Stimulated activated CD4-positive, alpha-beta T cell treated with anti-CD3 and anti-CD28 coated beads, Interleukin-1b, Interleukin-23, amount 100 ng/mL, for 24 hours (primary cell): ENCODE measurements at regions not wholly inside any gene's neighbourhood (a gene's known extent, or its start where the extent isn't known, plus 50 kb on each side); places are given as distances from the start of the nearest gene placed in this dataset.
"Not testable (repeated sequence)": the region's sequence is repeated elsewhere in the genome, so short reads cannot be mapped to it uniquely, and the experiment has no call there.

ENCODE experiments used
- DNase-seq, 4 experiments: peaks; one replicate each; pipeline ENCODE4 v3.0.0-alpha.2; 2020; ENCODE audit warnings: low read depth in 4 of 4, low spot score in 1 of 4

GRCh38 chr3:18562364-18563154 is 137.4 kb upstream of the SATB1 start:
- no peak for DNase-seq

GRCh38 chr3:18559331-18559842 is 134.2 kb upstream of the SATB1 start:
- DNase-seq = no peak

GRCh38 chr3:18558507-18558906 is 133.4 kb upstream of the SATB1 start:
- DNase-seq = no peak

- DNase-seq = no peak
These were observed 132.1 kb upstream of the SATB1 start for GRCh38 chr3:18557216-18557615.

GRCh38 chr3:18556503-18557135 is 131.5 kb upstream of the SATB1 start:
- peak; percentile 39 to 73 (median 58) for DNase-seq

- peak in 1 of 4 experiments; percentile 31 for DNase-seq
These were observed 130.9 kb upstream of the SATB1 start for GRCh38 chr3:18556001-18556408.

GRCh38 chr3:18552579-18553105 is 127.5 kb upstream of the SATB1 start:
- not testable (repeated sequence) for DNase-seq

GRCh38 chr3:18546632-18547031 is 121.5 kb upstream of the SATB1 start:
- no peak for DNase-seq

- DNase-seq = no peak
These were observed 119.0 kb upstream of the SATB1 start for GRCh38 chr3:18544146-18544545.

- DNase-seq = no peak
These were observed 113.5 kb upstream of the SATB1 start for GRCh38 chr3:18538463-18539230.

GRCh38 chr3:18533039-18533438 is 107.9 kb upstream of the SATB1 start:
- no peak for DNase-seq

GRCh38 chr3:18531662-18532061 is 106.5 kb upstream of the SATB1 start:
- DNase-seq = no peak

- no peak for DNase-seq
These were observed 104.5 kb upstream of the SATB1 start for GRCh38 chr3:18529631-18530030.

GRCh38 chr3:18527691-18528090 is 102.6 kb upstream of the SATB1 start:
- DNase-seq = no peak

- DNase-seq = no peak
These were observed 101.5 kb upstream of the SATB1 start for GRCh38 chr3:18526667-18527066.

- DNase-seq = not testable (repeated sequence)
These were observed 91.0 kb upstream of the SATB1 start for GRCh38 chr3:18516170-18516569.

GRCh38 chr3:18513091-18513490 is 88.0 kb upstream of the SATB1 start:
- no peak for DNase-seq

- DNase-seq = no peak
These were observed 86.9 kb upstream of the SATB1 start for GRCh38 chr3:18512007-18512406.

- no peak for DNase-seq
These were observed 85.8 kb upstream of the SATB1 start for GRCh38 chr3:18510947-18511346.

GRCh38 chr3:18507333-18507732 is 82.2 kb upstream of the SATB1 start:
- DNase-seq = no peak

GRCh38 chr3:18505056-18505455 is 79.9 kb upstream of the SATB1 start:
- no peak for DNase-seq
